B cell (primary cell): ENCODE measurements at regions not wholly inside any gene's neighbourhood (a gene's known extent, or its start where the extent isn't known, plus 50 kb on each side); places are given as distances from the start of the nearest gene placed in this dataset.

Source experiments
- CTCF ChIP-seq: fragments of 200-600 bp; IDR thresholded peaks from one replicate; pipeline ENCODE4 v1.8.0; 2022; ENCODE audit warnings: antibody characterized with exemption, mild to moderate bottlenecking
- EZH2 ChIP-seq: IDR thresholded peaks from 2 replicates; pipeline ENCODE4 v1.6.1; 2012; ENCODE audit warnings: borderline replicate concordance, low read depth, mild to moderate bottlenecking, moderate library complexity, low read length; ENCODE audit not compliant: insufficient read depth, poor library complexity, severe bottlenecking

GRCh38 chr16:72680732-72681131, 367.2 kb downstream of the ZFHX3 start:
- TF ChIP-seq CTCF = no peak
- no peak for TF ChIP-seq EZH2
